ENCODE measurements at regions not wholly inside any gene's neighbourhood (a gene's known extent, or its start where the extent isn't known, plus 50 kb on each side); places are given as distances from the start of the nearest gene placed in this dataset.

GRCh38 chr14:55734731-55735130 is 154.7 kb downstream of the KTN1 start:
- DNase-seq (ENCODE audit: low read depth in 2 of 3, low spot score in 2 of 3): no peak

DNA sequence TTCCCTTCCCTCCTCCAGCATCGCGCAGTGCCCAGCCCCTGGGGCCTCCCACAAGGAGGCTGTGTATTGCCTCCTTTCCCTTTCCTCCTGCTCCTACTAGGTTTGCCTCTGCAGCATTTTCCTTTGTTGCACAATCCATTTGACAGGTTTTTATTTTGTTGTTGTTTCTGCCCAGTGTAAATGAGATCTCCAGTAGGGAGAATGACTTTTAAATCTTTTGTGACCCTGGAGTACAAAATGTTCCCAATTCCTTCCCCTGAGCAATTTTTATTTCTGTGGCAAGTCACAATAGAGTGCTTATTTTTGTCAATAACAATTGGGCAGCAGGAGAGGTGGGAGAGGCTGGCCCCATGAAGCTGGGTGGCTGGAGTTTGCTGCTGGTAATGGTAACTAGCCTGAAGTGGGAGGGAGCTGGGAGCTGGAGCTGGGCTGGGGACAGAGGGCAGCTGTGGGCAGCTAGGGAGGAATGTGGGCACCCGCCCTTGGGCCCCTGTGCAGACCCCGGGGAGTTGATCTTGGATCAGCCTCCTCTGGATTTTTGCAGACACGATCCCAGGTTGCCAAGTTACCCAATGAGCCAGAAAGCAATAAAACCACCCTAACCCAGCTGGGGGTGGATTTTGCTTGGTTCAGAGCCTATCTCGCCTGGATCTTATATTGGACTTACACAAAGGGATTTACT is 160.1 kb downstream of the KTN1 start:
- DNase-seq (ENCODE audit: low read depth in 2 of 3, low spot score in 2 of 3): no peak

DNA sequence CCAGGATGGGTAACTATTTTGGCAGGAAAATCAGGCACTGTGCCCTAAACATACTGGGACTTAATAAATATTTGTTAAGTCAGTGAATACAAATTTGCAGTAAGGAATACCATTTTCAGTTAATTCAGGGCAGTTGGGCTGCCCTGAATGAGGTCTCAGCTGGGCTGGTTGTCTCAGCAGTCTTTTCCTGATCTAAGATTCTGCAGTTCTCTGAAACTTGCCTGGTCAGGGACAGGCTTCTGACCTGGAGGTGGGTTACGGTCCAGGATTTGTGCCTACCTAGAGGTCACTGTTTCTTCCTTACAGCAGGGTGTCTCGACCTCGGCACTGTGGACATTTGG is 160.6 kb downstream of the KTN1 start:
- DNase-seq (ENCODE audit: low read depth in 2 of 3, low spot score in 2 of 3): no peak

DNA sequence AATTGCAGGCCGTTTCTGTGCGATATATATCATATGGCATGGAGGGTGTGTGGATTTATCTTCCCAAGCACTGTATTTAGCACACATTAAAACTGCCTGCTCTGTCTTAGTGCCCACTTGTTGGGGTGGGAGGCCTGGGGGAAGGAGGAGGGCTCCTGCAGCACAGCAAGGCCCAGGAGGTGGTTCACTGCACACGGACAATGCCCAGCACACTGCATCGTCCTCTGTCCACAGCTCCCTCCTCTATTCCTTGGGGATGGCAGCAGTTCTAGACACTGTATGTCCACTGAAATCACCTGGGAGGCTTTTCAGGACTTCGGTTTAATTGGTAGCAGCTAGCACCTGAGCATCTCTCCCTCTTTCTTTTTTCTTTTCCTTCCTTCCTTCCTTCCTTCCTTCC is 161.2 kb downstream of the KTN1 start:
- no peak for DNase-seq (ENCODE audit: low read depth in 2 of 3, low spot score in 2 of 3)

GRCh38 chr14:55743551-55743950 is 163.5 kb downstream of the KTN1 start:
- no peak for DNase-seq (ENCODE audit: low read depth in 2 of 3, low spot score in 2 of 3)

DNA sequence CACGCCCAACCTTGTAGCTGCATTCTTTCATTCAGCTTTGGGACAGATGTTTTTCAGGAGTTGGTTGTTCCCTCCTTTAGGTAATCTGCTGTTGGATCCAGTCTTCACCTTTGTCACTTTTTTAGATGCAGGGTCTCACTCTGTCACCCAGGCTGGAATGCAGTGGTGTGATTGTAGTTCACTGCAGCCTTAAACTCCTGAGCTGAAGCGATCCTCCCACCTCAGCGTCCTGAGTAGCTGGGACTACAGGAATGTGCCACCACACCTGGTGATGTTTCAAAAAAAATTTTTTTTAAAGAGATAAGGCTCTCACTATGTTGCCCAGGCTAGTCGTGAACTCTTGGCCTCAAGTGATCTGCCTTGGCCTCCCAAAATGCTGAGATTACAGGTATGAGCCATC is 164.3 kb downstream of the KTN1 start:
- no peak for DNase-seq (ENCODE audit: low read depth in 2 of 3, low spot score in 2 of 3)

- DNase-seq (ENCODE audit: low read depth in 2 of 3, low spot score in 2 of 3): no peak
Measured at GRCh38 chr14:55745906-55746305, 165.9 kb downstream of the KTN1 start.

DNA sequence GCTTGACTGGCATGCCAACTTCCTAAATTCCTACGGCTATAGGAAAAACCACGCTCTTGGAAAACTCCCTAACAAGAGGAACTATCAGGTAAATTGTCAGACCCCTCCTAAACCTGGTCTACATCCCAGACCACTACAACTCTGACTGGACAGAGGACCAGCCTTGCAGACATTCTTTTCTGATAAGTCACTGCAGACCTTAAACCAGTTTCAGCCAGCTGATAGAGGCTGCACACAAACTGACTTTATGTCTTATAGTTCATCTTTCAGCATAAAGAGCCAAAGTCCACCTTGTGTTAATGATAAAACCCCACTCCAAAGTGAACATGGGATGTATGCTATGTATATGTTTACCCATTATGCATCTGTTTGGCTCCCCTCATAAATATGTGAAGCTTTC is 166.6 kb downstream of the KTN1 start:
- DNase-seq (ENCODE audit: low read depth in 2 of 3, low spot score in 2 of 3): no peak

- DNase-seq (ENCODE audit: low read depth in 2 of 3, low spot score in 2 of 3): no peak
Measured at GRCh38 chr14:55747186-55747585, 167.2 kb downstream of the KTN1 start.

DNA sequence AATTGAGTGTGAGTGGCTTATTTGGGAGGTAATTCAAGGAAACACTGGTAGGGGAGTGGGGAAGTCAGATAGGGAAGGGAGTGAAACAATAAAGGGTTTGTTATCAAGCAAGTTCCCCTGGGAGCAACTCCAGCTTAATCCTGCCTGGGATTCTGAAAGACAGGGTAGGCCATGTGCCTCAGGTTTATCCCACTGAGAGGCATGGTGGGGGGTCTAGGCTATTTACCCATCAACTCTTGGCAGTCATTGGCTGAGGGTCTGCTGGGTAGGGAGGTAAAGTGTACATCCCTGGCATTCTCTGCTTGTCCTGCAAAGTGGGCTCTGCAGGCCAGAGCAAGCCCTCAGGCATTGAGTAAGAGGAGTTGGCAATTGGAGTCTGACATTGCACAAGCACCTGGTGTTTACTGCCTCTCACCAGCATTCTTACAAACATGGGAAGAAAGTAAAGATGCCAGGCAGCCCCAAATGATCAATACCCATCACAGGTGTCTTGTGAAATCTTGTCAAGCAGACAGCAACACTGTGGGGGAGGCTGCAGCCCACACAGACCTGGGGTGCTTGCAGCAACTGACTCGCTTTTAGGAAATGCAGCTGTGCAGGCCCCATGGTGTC is 169.3 kb downstream of the KTN1 start:
- DNase-seq (ENCODE audit: low read depth in 2 of 3, low spot score in 2 of 3): no peak

DNA sequence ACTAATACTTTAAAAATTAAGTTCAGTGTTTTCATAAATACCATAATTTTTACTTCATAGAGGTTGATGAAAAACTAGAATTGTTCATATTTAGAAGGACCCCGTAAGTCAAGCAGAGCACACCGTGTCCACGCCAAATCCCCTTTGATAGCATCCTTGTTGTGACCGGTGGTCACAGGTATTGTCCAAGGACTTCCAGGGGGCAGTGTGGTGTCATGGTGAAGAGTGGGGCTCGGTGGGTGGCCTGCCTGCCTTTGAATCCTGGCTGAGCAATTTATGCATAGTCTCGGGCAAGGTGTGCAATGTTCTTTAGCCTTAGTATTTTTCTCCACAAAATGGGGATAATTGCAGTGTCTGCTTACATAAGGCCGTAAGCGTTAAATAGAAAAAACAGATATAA is 169.9 kb downstream of the KTN1 start:
- no peak for DNase-seq (ENCODE audit: low read depth in 2 of 3, low spot score in 2 of 3)

- no peak for DNase-seq (ENCODE audit: low read depth in 2 of 3, low spot score in 2 of 3)
Measured at GRCh38 chr14:55752580-55753390, 172.8 kb downstream of the KTN1 start.

DNA sequence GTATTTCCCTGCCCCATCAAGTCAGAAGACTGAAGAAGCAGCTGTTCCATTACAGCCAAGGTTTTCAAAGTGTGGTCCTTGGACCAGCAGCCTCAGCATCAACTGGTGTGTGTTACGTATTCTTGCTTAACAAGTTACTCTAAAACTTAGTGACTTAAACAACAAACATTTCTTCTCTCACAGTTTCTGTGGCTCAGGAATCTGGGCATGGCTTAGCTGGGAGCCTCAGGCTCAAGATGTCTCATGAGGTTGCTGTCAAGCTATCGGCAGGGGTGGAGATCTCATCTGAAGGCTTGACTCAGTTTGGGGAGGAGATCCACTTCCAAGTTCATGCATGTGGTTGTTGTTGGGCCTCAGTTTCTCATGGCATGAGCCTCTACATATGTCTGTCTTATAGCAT is 174.5 kb downstream of the KTN1 start:
- no peak for DNase-seq (ENCODE audit: low read depth in 2 of 3, low spot score in 2 of 3)

DNA sequence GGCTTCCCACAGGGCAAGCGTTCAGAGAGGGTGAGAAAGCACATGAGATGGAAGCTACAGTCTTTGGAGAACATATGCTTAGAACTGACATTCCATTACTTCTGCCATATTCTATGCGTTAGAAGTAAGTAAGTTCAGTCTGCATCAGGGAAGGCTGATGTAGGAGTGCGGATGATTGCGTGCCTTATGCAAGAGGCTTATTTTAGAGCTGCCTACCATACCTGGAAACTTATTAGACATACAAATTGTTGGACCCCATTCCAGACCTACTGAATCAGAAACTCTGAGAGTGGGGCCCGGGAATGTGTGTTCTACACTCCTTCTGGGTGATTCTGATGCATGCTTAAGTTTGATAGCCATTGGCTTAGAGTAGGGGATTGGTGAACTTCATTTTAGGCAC is 174.9 kb downstream of the KTN1 start:
- no peak for DNase-seq (ENCODE audit: low read depth in 2 of 3, low spot score in 2 of 3)

DNA sequence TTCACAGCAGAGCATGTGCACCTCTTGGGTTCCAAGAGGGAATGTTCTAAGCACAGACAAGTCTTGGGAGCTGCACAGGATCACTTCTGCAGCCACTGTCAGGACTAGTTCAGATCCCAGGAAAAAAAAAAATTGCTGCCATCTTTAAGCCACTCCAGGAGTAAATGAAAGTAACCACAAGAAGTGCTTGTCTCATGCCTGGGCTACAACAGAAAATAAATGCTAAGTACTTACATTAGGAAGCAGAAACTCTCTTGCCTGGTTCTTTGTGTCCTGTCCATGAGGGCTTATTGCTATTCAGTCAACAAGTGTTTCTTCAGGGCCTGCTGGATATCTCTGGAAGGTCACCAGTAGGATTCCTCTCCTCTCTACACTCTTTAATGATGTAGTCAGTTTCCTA is 176.1 kb downstream of the KTN1 start:
- no peak for DNase-seq (ENCODE audit: low read depth in 2 of 3, low spot score in 2 of 3)

- no peak for DNase-seq (ENCODE audit: low read depth in 2 of 3, low spot score in 2 of 3)
Measured at GRCh38 chr14:55756557-55756956, 176.6 kb downstream of the KTN1 start.

DNA sequence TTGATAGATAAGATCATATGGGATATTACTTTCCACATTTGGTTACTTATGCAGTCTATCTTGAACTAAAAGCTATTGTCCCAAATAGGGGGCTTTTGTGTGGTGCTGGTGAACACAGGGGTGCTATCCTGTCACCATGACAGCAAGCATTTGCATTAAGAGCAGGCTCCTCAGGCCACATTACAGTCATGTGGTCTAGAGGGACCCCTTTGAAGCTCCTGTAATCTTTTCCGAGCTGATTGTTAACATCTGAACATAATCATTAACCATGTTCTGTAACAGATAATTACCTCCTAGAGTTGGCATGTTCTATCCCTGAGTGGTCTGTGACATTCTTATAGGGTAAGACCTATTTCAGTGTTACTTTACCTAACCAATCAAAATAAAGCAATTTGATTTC is 178.8 kb downstream of the KTN1 start:
- DNase-seq (ENCODE audit: low read depth in 2 of 3, low spot score in 2 of 3): no peak

GRCh38 chr14:55760789-55761566 is 181.0 kb downstream of the KTN1 start:
- no peak for DNase-seq (ENCODE audit: low read depth in 2 of 3, low spot score in 2 of 3)

DNA sequence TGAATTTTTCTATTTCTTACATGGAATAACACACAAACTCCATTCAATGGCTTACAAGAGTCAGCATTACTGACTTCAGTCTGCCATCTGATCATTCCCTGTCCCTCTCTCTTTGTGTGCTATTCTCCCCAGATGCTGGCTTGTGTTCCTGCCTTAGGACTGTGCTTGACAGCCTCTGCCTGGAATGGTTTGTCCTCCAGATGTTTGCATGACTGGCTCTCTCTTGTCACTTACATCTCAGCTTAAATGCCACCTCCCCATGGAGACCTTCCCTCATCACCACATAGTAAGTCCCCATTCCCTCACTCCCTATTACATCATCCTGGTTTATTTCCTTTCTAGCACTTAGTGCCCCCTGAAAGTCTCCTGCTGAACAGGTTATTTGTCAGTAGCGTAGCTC is 181.6 kb downstream of the KTN1 start:
- no peak for DNase-seq (ENCODE audit: low read depth in 2 of 3, low spot score in 2 of 3)

DNA sequence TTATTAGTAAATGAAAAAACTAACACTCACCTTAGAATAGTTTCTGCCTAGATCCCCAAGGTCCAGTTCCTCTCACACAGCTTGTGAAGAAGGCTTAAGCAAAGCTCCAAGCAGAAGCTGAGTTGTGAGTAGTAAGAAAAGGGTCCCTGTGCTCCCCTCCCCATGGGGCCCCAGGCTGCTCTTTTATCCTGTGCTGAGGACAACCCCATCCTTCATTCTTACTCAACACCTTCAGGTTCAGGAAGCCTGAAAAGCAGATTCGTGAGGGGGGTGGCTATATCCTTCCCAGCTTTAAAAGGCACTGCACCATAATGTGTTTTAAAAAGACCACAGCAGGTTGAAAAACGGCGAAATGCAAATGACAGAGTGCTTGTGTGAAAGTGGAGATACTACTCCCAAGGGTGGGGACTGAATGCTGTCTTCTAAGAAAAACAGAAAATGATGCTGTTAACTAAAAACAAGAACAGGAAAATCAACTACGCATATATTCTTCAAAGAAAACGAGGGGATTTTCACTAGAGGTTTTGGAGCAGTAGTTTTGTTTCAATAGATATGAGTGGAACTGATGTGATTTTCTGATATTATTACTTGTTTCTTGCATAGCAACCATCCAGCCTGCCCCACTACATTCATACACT is 182.7 kb downstream of the KTN1 start:
- DNase-seq (ENCODE audit: low read depth in 2 of 3, low spot score in 2 of 3): no peak

- no peak for DNase-seq (ENCODE audit: low read depth in 2 of 3, low spot score in 2 of 3)
Measured at GRCh38 chr14:55764784-55765183, 184.8 kb downstream of the KTN1 start.

Data from hematopoietic multipotent progenitor cell (in vitro differentiated cells).